GM12864 (cell line): ENCODE measurements at regions not wholly inside any gene's neighbourhood (a gene's known extent, or its start where the extent isn't known, plus 50 kb on each side); places are given as distances from the start of the nearest gene placed in this dataset.

Experiments
- DNase-seq: peaks from one replicate; pipeline ENCODE4 v3.0.0-alpha.2; 2011; ENCODE audit warnings: low read depth
- H3K4me3 ChIP-seq: 2 replicates; pipeline ENCODE4 v1.5.1; 2011; ENCODE audit warnings: mild to moderate bottlenecking, low read depth, low read length, control low read depth
- CTCF ChIP-seq: IDR thresholded peaks from 2 replicates; pipeline ENCODE4 v1.5.1; 2011; ENCODE audit warnings: low read depth, mild to moderate bottlenecking, moderate library complexity, low read length, control low read depth, inconsistent platforms; ENCODE audit errors: missing control alignments

- TF ChIP-seq CTCF, result no peak
- no peak for DNase-seq
- H3K4me3 ChIP-seq, result no peak overlapping the region
Observed at GRCh38 chr9:111163716-111164389, 125.6 kb upstream of the LPAR1 start.

DNA sequence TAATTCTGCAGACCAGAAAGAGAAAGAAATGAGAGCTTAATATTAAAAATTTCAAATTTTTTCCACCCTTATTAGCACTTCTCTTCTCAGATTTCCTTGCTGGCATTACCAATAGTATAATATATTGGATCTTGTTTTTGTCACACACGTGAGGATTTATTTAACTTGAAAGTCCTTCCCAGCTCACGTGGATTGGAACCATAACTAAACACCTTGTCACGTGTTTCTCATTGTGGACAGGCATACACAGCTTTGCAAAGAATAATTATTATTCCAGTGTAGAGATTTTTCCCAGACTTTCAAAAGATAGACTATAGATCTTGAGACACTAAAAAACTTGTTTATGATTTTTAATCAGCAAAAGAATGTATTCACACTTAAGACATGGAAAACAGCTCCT lies 123.8 kb upstream of the LPAR1 start:
- DNase-seq, result no peak
- no peak overlapping the region for H3K4me3 ChIP-seq
- TF ChIP-seq CTCF, result no peak

- DNase-seq, result no peak
- no peak overlapping the region for H3K4me3 ChIP-seq
- no peak for TF ChIP-seq CTCF
Observed at GRCh38 chr9:111161015-111161415, 122.7 kb upstream of the LPAR1 start.

- no peak overlapping the region for H3K4me3 ChIP-seq
- no peak for TF ChIP-seq CTCF
- no peak for DNase-seq
Observed at GRCh38 chr9:111158999-111159398, 120.7 kb upstream of the LPAR1 start.

DNA sequence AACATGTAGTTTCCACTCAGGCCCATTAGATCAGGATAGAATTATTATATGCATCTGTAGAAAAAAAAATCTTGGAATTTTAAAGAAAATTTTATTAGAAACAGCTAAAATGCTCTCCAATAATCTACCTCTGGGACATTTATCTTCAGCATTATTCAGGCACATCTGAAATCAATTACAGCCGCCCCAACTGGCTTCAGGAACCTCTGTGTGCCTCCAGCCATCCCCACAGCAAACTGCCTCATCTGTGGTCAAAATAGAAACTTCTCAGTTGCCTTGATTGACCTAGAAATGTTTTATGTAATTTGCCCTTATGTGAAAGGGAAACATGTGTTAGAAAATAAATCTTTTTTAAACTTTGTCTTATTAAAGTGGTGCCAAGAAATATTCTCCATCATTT lies 120.1 kb upstream of the LPAR1 start:
- no peak for TF ChIP-seq CTCF
- DNase-seq, result no peak
- no peak overlapping the region for H3K4me3 ChIP-seq

DNA sequence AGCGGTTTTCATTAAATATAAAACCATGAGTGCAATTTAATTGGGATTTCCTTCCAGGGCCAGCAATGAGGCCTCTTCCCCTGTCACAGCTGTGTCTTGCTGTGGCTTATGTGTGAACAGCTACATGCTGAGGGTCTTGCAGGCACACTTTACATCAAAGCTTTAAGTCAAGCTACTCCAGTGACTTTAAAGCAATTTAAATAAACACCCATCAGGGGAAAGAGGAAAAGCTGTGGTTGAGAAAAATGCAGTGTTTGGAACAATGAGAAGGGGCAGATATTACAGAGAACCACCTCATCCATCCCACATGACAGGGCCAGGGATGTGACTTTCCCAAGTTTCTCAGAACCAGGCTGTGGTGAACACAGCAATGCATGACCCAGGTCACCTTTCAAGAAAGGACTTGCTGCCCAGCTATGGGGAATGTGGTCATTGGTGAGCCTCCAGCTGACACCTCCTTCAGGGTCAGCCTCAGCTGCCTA lies 115.9 kb upstream of the LPAR1 start:
- H3K4me3 ChIP-seq, result no peak overlapping the region
- no peak for DNase-seq
- TF ChIP-seq CTCF, result no peak
